ENCODE measurements at regions not wholly inside any gene's neighbourhood (a gene's known extent, or its start where the extent isn't known, plus 50 kb on each side); places are given as distances from the start of the nearest gene placed in this dataset.

- H4K20me1 ChIP-seq (ENCODE audit: insufficient read depth, low read length): no peaks in the 10 kb centered on the region
- H3K36me3 ChIP-seq (ENCODE audit: insufficient read depth, low read length): no peaks in the 10 kb centered on the region
- H3K4me3 ChIP-seq (ENCODE audit: insufficient read depth, low read length): no peak overlapping the region
- H3K27ac ChIP-seq (ENCODE audit: low read depth, low read length): no peak overlapping the region
- no peaks in the 10 kb centered on the region for H3K79me2 ChIP-seq (ENCODE audit: insufficient read depth, low read length)
- H3K27me3 ChIP-seq (ENCODE audit: insufficient read depth, low read length): no peaks in the 10 kb centered on the region
- no peaks in the 10 kb centered on the region for H3K9me3 ChIP-seq (ENCODE audit: low read depth, low read length)
- TF ChIP-seq CTCF (IDR thresholded peaks at IDR 0.05; ENCODE audit: extremely low read depth, low read depth, low read length): no peak
- no peak overlapping the region for H2AFZ ChIP-seq (ENCODE audit: low read length)
- no peak for DNase-seq (ENCODE audit: insufficient read length, low spot score, missing footprints)
- H3K4me1 ChIP-seq (ENCODE audit: insufficient read depth, low read length): peaks cover 14% of the 10 kb centered on the region
- H3K4me2 ChIP-seq (ENCODE audit: insufficient read depth, low read length): no peak overlapping the region
Measured at GRCh38 chr12:92558806-92559205, 144.0 kb upstream of the PLEKHG7 start.

GRCh38 chr12:92558215-92558773 is 144.5 kb upstream of the PLEKHG7 start:
- no peak for TF ChIP-seq CTCF (IDR thresholded peaks at IDR 0.05; ENCODE audit: extremely low read depth, low read depth, low read length)
- H3K27ac ChIP-seq (ENCODE audit: low read depth, low read length): no peak overlapping the region

GRCh38 chr12:92557422-92557724 is 145.4 kb upstream of the PLEKHG7 start:
- DNase-seq (ENCODE audit: insufficient read length, low spot score, missing footprints): no peak
- no peaks in the 10 kb centered on the region for H3K27me3 ChIP-seq (ENCODE audit: insufficient read depth, low read length)
- H3K4me2 ChIP-seq (ENCODE audit: insufficient read depth, low read length): no peak overlapping the region

More at GRCh38 chr12:92558215-92558773, 144.5 kb upstream of the PLEKHG7 start:
- H3K4me2 ChIP-seq (ENCODE audit: insufficient read depth, low read length): no peak overlapping the region
- no peaks in the 10 kb centered on the region for H4K20me1 ChIP-seq (ENCODE audit: insufficient read depth, low read length)
- no peaks in the 10 kb centered on the region for H3K9me3 ChIP-seq (ENCODE audit: low read depth, low read length)
- peaks cover 14% of the 10 kb centered on the region for H3K4me1 ChIP-seq (ENCODE audit: insufficient read depth, low read length)
- H3K36me3 ChIP-seq (ENCODE audit: insufficient read depth, low read length): no peaks in the 10 kb centered on the region
- H3K27me3 ChIP-seq (ENCODE audit: insufficient read depth, low read length): no peaks in the 10 kb centered on the region
- H3K4me3 ChIP-seq (ENCODE audit: insufficient read depth, low read length): no peak overlapping the region
- no peak for DNase-seq (ENCODE audit: insufficient read length, low spot score, missing footprints)
- no peak overlapping the region for H2AFZ ChIP-seq (ENCODE audit: low read length)
- H3K79me2 ChIP-seq (ENCODE audit: insufficient read depth, low read length): no peaks in the 10 kb centered on the region

More at GRCh38 chr12:92557422-92557724, 145.4 kb upstream of the PLEKHG7 start:
- Histone ChIP-seq H3K9me3 (ENCODE audit: low read depth, low read length) (no peaks in the 10 kb centered on the region), H3K79me2 (ENCODE audit: insufficient read depth, low read length) (no peaks in the 10 kb centered on the region), H3K36me3 (ENCODE audit: insufficient read depth, low read length) (no peaks in the 10 kb centered on the region), H3K4me1 (ENCODE audit: insufficient read depth, low read length) (peaks cover 13% of the 10 kb centered on the region), H3K4me3 (ENCODE audit: insufficient read depth, low read length) (no peak overlapping the region), H4K20me1 (ENCODE audit: insufficient read depth, low read length) (no peaks in the 10 kb centered on the region), H2AFZ (ENCODE audit: low read length) (no peak overlapping the region), H3K27ac (ENCODE audit: low read depth, low read length) (no peak overlapping the region)
- TF ChIP-seq CTCF (IDR thresholded peaks at IDR 0.05; ENCODE audit: extremely low read depth, low read depth, low read length): no peak

Data from osteoblast (primary cell).